ENCODE measurements at regions not wholly inside any gene's neighbourhood (a gene's known extent, or its start where the extent isn't known, plus 50 kb on each side); places are given as distances from the start of the nearest gene placed in this dataset.

GRCh38 chr13:21813844-21814243 is 143.0 kb downstream of the FGF9 start:
- BruUV-seq (replicated peaks), result no TSS peak
- TF ChIP-seq EZH2 (IDR thresholded peaks at IDR 0.05; ENCODE audit: low read length, unreplicated experiment) (no peak), EZH2phosphoT487 (IDR thresholded peaks at IDR 0.05; ENCODE audit: borderline replicate concordance, low read length) (no peak), CTCF (conservative IDR thresholded peaks at IDR 0.05; ENCODE audit: low read depth, low read length) (no peak)
- Histone ChIP-seq H3F3A (ENCODE audit: low read length, unreplicated experiment) (no peaks in the 10 kb centered on the region), H3K4me2 (ENCODE audit: low read length) (no peak overlapping the region), H3K4me1 (ENCODE audit: insufficient read depth, low read length) (no peaks in the 10 kb centered on the region), H3K79me2 (ENCODE audit: low read length) (no peaks in the 10 kb centered on the region), H3K27me3 (ENCODE audit: low read length) (peaks cover 32% of the 10 kb centered on the region), H3K36me3 (ENCODE audit: low read depth, low read length) (no peaks in the 10 kb centered on the region), H3K4me3 (ENCODE audit: low read length) (no peak overlapping the region), H3K27ac (ENCODE audit: low read length) (no peak overlapping the region), H3K9me3 (ENCODE audit: low read length) (no peaks in the 10 kb centered on the region), H3K9me2 (replicated peaks; ENCODE audit: low read length) (no peaks in the 10 kb centered on the region), H4K20me1 (ENCODE audit: low read length) (no peaks in the 10 kb centered on the region), H2AFZ (ENCODE audit: low read length) (no peak overlapping the region), H3K9ac (ENCODE audit: low read length) (no peak overlapping the region)
- ChIA-PET CTCF (no interaction called here), POLR2A (ENCODE audit: unreplicated experiment) (no interaction called here)
- intact Hi-C loops (cut with micrococcal nuclease), result no loop called here
- DNase-seq, result no peak
- ATAC-seq, result no peak

- POLR2A ChIA-PET (ENCODE audit: unreplicated experiment), result no interaction called here
- no peaks in the 10 kb centered on the region for H3K9me2 ChIP-seq (replicated peaks; ENCODE audit: low read length)
- TF ChIP-seq CTCF (conservative IDR thresholded peaks at IDR 0.05; ENCODE audit: low read depth, low read length), result no peak
- DNase-seq, result no peak
- ATAC-seq, result no peak
- H3K4me1 ChIP-seq (ENCODE audit: insufficient read depth, low read length), result no peaks in the 10 kb centered on the region
- no peak overlapping the region for H3K4me3 ChIP-seq (ENCODE audit: low read length)
- no TSS peak for BruUV-seq (replicated peaks)
- H3K9me3 ChIP-seq (ENCODE audit: low read length), result no peaks in the 10 kb centered on the region
- CTCF ChIA-PET, result no interaction called here
- H3K27ac ChIP-seq (ENCODE audit: low read length), result no peak overlapping the region
- no peaks in the 10 kb centered on the region for H3F3A ChIP-seq (ENCODE audit: low read length, unreplicated experiment)
- H3K36me3 ChIP-seq (ENCODE audit: low read depth, low read length), result no peaks in the 10 kb centered on the region
- H3K9ac ChIP-seq (ENCODE audit: low read length), result no peak overlapping the region
- no peak overlapping the region for H3K4me2 ChIP-seq (ENCODE audit: low read length)
- no peak overlapping the region for H2AFZ ChIP-seq (ENCODE audit: low read length)
- intact Hi-C loops (cut with micrococcal nuclease), result no loop called here
- H4K20me1 ChIP-seq (ENCODE audit: low read length), result no peaks in the 10 kb centered on the region
- H3K79me2 ChIP-seq (ENCODE audit: low read length), result no peaks in the 10 kb centered on the region
- peaks cover 39% of the 10 kb centered on the region for H3K27me3 ChIP-seq (ENCODE audit: low read length)
Observed at GRCh38 chr13:21814604-21815003, 143.7 kb downstream of the FGF9 start.

- intact Hi-C loops (cut with micrococcal nuclease), result no loop called here
- H3K36me3 ChIP-seq (ENCODE audit: low read depth, low read length), result no peaks in the 10 kb centered on the region
- no peaks in the 10 kb centered on the region for H3F3A ChIP-seq (ENCODE audit: low read length, unreplicated experiment)
- TF ChIP-seq EZH2 (IDR thresholded peaks at IDR 0.05; ENCODE audit: low read length, unreplicated experiment) (no peak), CTCF (conservative IDR thresholded peaks at IDR 0.05; ENCODE audit: low read depth, low read length) (no peak), EZH2phosphoT487 (IDR thresholded peaks at IDR 0.05; ENCODE audit: borderline replicate concordance, low read length) (no peak)
- no peak for ATAC-seq
- H3K9me3 ChIP-seq (ENCODE audit: low read length), result no peaks in the 10 kb centered on the region
- peaks cover 52% of the 10 kb centered on the region for H3K27me3 ChIP-seq (ENCODE audit: low read length)
- H3K9me2 ChIP-seq (replicated peaks; ENCODE audit: low read length), result no peaks in the 10 kb centered on the region
- H3K4me3 ChIP-seq (ENCODE audit: low read length), result no peak overlapping the region
- POLR2A ChIA-PET (ENCODE audit: unreplicated experiment), result no interaction called here
- H3K27ac ChIP-seq (ENCODE audit: low read length), result no peak overlapping the region
- H3K9ac ChIP-seq (ENCODE audit: low read length), result no peak overlapping the region
- no peaks in the 10 kb centered on the region for H4K20me1 ChIP-seq (ENCODE audit: low read length)
- CTCF ChIA-PET, result no interaction called here
- H3K79me2 ChIP-seq (ENCODE audit: low read length), result no peaks in the 10 kb centered on the region
- no peak for DNase-seq
- no TSS peak for BruUV-seq (replicated peaks)
- no peak overlapping the region for H3K4me2 ChIP-seq (ENCODE audit: low read length)
- H3K4me1 ChIP-seq (ENCODE audit: insufficient read depth, low read length), result no peaks in the 10 kb centered on the region
- H2AFZ ChIP-seq (ENCODE audit: low read length), result no peak overlapping the region
Observed at GRCh38 chr13:21817878-21818277, 147.0 kb downstream of the FGF9 start.
